MCF 10A (cell line): ENCODE measurements at regions not wholly inside any gene's neighbourhood (a gene's known extent, or its start where the extent isn't known, plus 50 kb on each side); places are given as distances from the start of the nearest gene placed in this dataset.

Experiments used
- BruUV-seq: library from RNA; stranded (reverse); fragments of 400-500 nt; replicated peaks from 2 replicates; lab custom pipeline; 2021; lab: Mats Ljungman, UMichigan
- CTCF ChIA-PET: fragments of 300-600 bp; sonication (Branson Sonifier 250); formaldehyde crosslinking; extraction: SDS; loops from one replicate; lab custom pipeline; 2021; ENCODE audit warnings: antibody characterized with exemption, inconsistent platforms; lab: Yijun Ruan, JAX
- POLR2A ChIA-PET: fragments of 300-600, 350-650 bp; sonication (Branson Sonifier 250); formaldehyde crosslinking; extraction: SDS; loops from one replicate; lab custom pipeline; 2020; ENCODE audit warnings: antibody characterized with exemption, inconsistent platforms; lab: Yijun Ruan, JAX
- DNase-seq: peaks from one replicate; pipeline ENCODE4 v3.0.0-alpha.2; 2018; ENCODE audit not compliant: unreplicated experiment
- H3K27ac Mint-ChIP-seq: one replicate; pipeline ENCODE4 v1.8.0; 2022; ENCODE audit warnings: mild to moderate bottlenecking, low read depth, mixed read lengths; ENCODE audit not compliant: unreplicated experiment
- H3K27me3 Mint-ChIP-seq: one replicate; pipeline ENCODE4 v1.8.0; 2022; ENCODE audit warnings: mixed read lengths; ENCODE audit not compliant: insufficient read depth, unreplicated experiment
- H3K36me3 Mint-ChIP-seq: one replicate; pipeline ENCODE4 v1.8.0; 2022; ENCODE audit warnings: mild to moderate bottlenecking, moderate library complexity, mixed read lengths; ENCODE audit not compliant: insufficient read depth, unreplicated experiment
- H3K4me1 Mint-ChIP-seq: one replicate; pipeline ENCODE4 v1.8.0; 2022; ENCODE audit warnings: mixed read lengths; ENCODE audit not compliant: insufficient read depth, unreplicated experiment
- H3K4me3 Mint-ChIP-seq: one replicate; pipeline ENCODE4 v1.8.0; 2022; ENCODE audit warnings: mild to moderate bottlenecking, moderate library complexity, mixed read lengths; ENCODE audit not compliant: unreplicated experiment
- H3K9me3 Mint-ChIP-seq: one replicate; pipeline ENCODE4 v1.8.0; 2022; ENCODE audit warnings: mixed read lengths; ENCODE audit not compliant: unreplicated experiment
- CTCF ChIP-seq: fragments of 200-600 bp; IDR thresholded peaks from one replicate; pipeline ENCODE4 v1.8.0; 2022; ENCODE audit warnings: antibody characterized with exemption, mild to moderate bottlenecking; ENCODE audit not compliant: unreplicated experiment
- intact Hi-C: fragments of 100-400 bp; cut with micrococcal nuclease; formaldehyde crosslinking; loops from 2 replicates; pipeline ENCODE4 v1.14.1; 2022

GRCh38 chr6:168232062-168232461 lies 87.5 kb downstream of the DACT2 start:
- Mint-ChIP-seq H3K27me3 (peaks cover 26% of the 10 kb centered on the region), H3K4me3 (no peak overlapping the region), H3K27ac (no peak overlapping the region), H3K4me1 (no peaks in the 10 kb centered on the region), H3K9me3 (no peaks in the 10 kb centered on the region), H3K36me3 (no peaks in the 10 kb centered on the region)
- POLR2A ChIA-PET = no interaction called here
- no peak for TF ChIP-seq CTCF
- no TSS peak for BruUV-seq
- CTCF ChIA-PET = interaction anchor here (0.6 kb wide), 1 partner anchor 138 kb away, joined by 3 read pairs; no protein-coding TSS in a partner anchor
- DNase-seq = no peak
- intact Hi-C loops = no loop called here

DNA sequence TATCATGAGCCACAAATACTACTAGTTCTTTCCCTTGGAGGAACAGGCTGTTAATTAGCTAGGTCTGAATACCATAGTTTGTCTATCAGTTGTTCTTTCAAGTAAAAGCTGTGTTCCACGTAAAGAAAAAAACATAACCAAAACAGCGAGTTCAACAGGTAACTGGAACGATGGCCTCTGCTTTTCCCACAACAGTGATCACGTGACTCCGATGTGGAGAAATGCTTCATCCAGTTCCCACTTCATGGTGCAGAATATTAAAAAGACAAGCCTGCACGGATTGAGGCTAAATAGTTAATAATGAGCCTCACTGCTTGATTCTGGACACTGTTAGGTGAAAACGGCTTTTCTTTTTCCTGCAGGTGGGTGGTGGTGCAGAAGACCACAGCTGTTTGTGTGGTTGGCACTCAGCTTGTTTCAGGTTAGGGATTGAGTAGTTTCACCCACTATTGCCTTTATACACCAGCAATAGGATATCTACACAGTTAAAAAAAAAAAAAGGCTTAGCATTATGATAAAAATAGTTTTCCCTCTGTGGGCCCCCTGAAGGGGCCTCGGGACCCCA lies 88.1 kb downstream of the DACT2 start:
- intact Hi-C loops = no loop called here
- Mint-ChIP-seq H3K4me1 (no peaks in the 10 kb centered on the region), H3K27ac (no peak overlapping the region), H3K9me3 (no peaks in the 10 kb centered on the region), H3K4me3 (no peak overlapping the region), H3K27me3 (peaks cover 32% of the 10 kb centered on the region), H3K36me3 (no peaks in the 10 kb centered on the region)
- no peak for DNase-seq
- no TSS peak for BruUV-seq
- CTCF ChIA-PET = interaction anchor here (0.6 kb wide), 1 partner anchor 139 kb away, joined by 3 read pairs; no protein-coding TSS in a partner anchor
- TF ChIP-seq CTCF = no peak
- POLR2A ChIA-PET = no interaction called here

GRCh38 chr6:168229368-168229752 lies 90.2 kb downstream of the DACT2 start:
- no peak overlapping the region for H3K27ac Mint-ChIP-seq
- no peaks in the 10 kb centered on the region for H3K9me3 Mint-ChIP-seq
- no peaks in the 10 kb centered on the region for H3K36me3 Mint-ChIP-seq
- CTCF ChIA-PET = no interaction called here
- no peaks in the 10 kb centered on the region for H3K4me1 Mint-ChIP-seq
- POLR2A ChIA-PET = no interaction called here
- TF ChIP-seq CTCF = no peak
- H3K27me3 Mint-ChIP-seq = peaks cover 53% of the 10 kb centered on the region
- intact Hi-C loops = no loop called here
- no peak for DNase-seq
- no peak overlapping the region for H3K4me3 Mint-ChIP-seq
- BruUV-seq = no TSS peak

DNA sequence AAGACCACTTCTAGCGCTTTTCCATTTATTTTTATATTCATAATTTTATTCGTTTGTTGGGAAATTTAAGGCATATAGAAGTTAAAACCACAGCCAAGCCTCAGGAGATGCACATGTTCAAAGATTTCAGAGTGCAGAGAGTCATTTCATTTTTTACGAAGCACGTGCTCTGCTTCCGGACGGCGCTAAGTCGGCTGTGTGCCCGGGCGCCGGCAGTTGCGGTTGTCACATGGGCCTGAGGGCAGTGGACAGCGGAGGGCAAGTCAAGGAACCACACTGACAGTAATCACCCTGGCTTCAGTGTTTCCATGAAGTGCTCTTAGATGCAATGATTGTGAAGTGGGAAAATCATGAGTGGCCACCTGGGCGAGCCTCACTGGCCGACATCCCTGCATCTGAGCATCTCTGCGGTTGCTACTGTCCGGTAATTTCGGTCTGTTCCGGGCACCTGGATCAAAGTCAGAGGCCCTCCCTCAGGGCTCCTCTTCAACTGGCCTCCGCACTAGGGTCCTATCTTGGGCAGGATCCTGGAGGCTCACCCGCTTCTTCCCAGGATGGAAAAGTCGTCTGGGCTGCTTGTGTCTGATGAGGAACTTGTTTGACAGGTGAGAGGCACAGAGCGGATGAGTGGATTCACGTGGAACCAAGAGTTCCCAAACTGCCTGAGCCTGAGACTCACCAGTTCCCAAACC lies 90.8 kb downstream of the DACT2 start:
- H3K9me3 Mint-ChIP-seq = no peaks in the 10 kb centered on the region
- no peak overlapping the region for H3K27ac Mint-ChIP-seq
- intact Hi-C loops = no loop called here
- CTCF ChIA-PET = interaction anchor here (0.6 kb wide), 1 partner anchor 666 kb away, joined by 3 read pairs; no protein-coding TSS in a partner anchor
- no peaks in the 10 kb centered on the region for H3K36me3 Mint-ChIP-seq
- no peaks in the 10 kb centered on the region for H3K4me1 Mint-ChIP-seq
- no peak overlapping the region for H3K4me3 Mint-ChIP-seq
- no TSS peak for BruUV-seq
- DNase-seq = no peak
- H3K27me3 Mint-ChIP-seq = peaks cover 59% of the 10 kb centered on the region
- POLR2A ChIA-PET = no interaction called here
- TF ChIP-seq CTCF = no peak
